HTR-8/SVneo (cell line): ENCODE measurements at regions not wholly inside any gene's neighbourhood (a gene's known extent, or its start where the extent isn't known, plus 50 kb on each side); places are given as distances from the start of the nearest gene placed in this dataset.
"Not testable (repeated sequence)": the region's sequence is repeated elsewhere in the genome, so short reads cannot be mapped to it uniquely, and the experiment has no call there.

Experiments used
- DNase-seq: peaks from one replicate; pipeline ENCODE4 v3.0.0; 2011; ENCODE audit warnings: low spot score, mixed read lengths; ENCODE audit not compliant: insufficient read length
- FAIRE-seq: peaks from 2 replicates; lab custom pipeline; 2011; peaks lifted over from hg19 to GRCh38; lab: Jason Lieb, UNC

DNA sequence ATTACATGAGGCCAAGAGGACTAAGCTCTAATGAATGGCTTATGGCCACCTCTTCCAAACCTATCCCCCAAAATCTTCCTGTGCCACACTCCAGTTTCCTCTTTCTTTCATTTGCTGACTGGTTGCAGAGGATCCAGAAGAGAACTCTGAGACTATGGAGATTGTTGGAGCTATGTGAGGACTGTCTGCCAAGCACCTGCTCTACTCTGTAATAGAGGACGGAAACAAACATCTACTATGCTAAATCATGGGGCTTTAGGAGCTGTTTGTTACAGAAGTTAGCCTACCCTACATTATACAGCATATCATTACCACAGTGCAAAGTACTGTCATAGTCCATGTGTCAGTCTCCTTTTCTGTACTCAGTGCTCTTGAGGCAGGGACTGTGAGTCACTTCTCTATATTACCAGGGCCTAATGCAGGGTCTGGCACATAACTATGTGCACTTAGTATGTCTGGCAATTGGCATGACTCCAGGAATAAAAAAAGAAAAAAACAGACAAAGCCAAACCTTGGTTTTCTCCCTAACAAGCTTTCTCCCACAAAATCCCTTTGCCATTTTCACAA, 95.1 kb downstream of the RPAP3 start:
- FAIRE-seq (no peak), DNase-seq (no peak)

GRCh38 chr12:47609806-47610205, 96.0 kb downstream of the RPAP3 start:
- DNase-seq = no peak
- FAIRE-seq = no peak

GRCh38 chr12:47608671-47609070, 97.2 kb downstream of the RPAP3 start:
- DNase-seq, FAIRE-seq: not testable (repeated sequence)

- DNase-seq (no peak), FAIRE-seq (no peak)
Observed at GRCh38 chr12:47604221-47604873, 101.5 kb downstream of the RPAP3 start.

GRCh38 chr12:47602949-47603558, 102.8 kb downstream of the RPAP3 start:
- FAIRE-seq (no peak), DNase-seq (no peak)

- FAIRE-seq = no peak
- DNase-seq = no peak
Observed at GRCh38 chr12:47602325-47602724, 103.5 kb downstream of the RPAP3 start.

- DNase-seq = no peak
- FAIRE-seq = no peak
Observed at GRCh38 chr12:47601071-47601470, 104.8 kb downstream of the RPAP3 start.

- FAIRE-seq = no peak
- DNase-seq = no peak
Observed at GRCh38 chr12:47591795-47592194, 114.0 kb downstream of the RPAP3 start.

DNA sequence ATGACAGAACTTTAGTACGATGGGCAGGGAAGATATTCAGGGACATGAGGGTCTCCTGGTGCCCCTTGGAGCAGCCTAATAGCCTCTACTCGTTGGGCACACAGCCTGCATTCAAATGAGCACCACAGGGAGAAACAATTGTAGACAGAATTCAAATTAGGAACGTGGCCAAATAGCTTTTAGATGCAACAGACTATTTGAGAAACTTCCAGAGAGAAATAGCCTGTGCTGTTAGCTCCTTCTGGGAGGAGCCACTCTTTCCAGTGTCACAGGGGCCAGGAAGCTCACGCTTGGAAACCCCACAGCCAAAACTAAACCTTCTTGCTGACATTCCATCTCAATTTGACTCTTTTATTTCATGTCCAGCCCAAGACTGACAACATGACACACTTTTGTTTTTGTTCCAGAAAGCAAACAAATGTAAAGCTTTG, 114.5 kb downstream of the RPAP3 start:
- FAIRE-seq (no peak), DNase-seq (no peak)

GRCh38 chr12:47590771-47591360, 115.0 kb downstream of the RPAP3 start:
- DNase-seq = no peak
- FAIRE-seq = no peak

GRCh38 chr12:47586952-47587669, 118.7 kb downstream of the RPAP3 start:
- FAIRE-seq (no peak), DNase-seq (no peak)

DNA sequence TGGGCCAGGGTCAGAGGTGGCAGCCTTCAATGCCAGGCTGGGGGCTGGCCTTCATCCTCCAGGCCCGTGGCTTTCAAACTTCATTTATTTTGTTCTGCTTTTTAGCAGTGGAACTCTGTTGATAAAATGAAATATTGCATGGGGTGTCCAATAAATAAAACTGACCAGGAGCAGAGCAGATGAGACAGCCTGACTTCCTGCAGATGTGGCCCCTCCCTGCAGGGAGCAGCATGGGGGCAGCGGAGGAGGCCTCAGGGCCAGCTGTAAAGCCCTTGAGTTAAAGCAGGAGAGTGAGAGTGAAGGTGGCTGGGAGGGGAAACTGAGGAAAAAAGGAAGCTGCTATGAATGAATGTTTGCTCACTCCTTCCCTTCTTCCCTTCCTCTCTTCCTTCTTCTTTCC, 120.3 kb downstream of the RPAP3 start:
- FAIRE-seq (no peak), DNase-seq (no peak)

DNA sequence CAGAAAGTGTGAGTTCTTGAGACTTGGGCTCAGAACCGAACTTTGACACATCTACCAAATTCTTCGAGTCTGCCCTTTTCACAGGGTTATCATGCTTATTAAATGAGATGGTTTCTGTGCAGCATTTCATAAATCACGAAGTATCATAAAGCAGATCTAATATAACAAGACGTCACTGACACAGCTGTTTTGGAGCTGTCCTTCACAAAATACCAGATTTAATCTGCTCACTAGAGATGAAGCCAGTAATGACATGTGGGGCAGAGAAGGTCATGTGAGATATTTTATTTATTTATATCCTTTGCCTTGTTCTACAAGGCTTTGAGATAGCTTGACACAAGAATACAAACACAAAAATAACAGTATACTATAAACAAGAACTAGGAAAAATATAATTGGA, 127.0 kb downstream of the RPAP3 start:
- no peak for FAIRE-seq
- no peak for DNase-seq

DNA sequence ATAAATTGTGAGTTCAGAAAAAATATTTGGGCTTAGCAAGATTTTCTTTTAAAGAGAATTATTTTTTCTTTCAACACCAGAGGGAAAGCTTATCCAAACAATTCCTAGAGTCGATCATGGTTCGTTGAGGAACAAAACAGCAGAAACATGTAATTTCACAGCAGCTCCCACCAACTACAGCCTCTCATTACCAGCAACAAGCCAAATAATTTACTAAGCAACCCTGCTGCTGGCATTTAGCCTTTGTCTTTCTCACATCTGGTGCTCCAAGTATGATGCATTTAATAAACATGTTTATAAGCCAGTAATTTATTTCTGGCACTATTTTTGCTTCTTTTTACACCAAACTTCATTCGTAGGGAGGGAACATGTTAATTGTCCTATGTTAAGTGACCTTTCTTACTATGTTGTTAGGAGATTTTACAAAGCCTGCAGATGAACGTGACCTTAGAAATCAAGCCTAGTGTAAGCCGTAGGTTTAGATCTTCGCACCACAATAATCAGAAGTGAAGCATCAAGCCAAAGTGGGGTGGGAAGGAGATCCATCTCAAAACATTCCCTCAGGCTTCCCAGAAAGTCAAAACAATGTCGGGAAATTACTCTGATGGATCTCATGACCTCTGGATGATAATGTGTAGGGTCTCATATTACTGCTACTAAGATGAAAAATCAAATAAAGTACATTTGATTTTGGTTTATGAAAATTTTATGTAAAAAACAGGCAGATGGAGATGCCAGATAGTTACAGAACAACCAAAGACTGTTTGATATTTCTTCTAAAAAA, 128.4 kb downstream of the RPAP3 start:
- DNase-seq = no peak
- no peak for FAIRE-seq

- no peak for FAIRE-seq
- DNase-seq = no peak
Observed at GRCh38 chr12:47576289-47576945, 129.4 kb downstream of the RPAP3 start.

DNA sequence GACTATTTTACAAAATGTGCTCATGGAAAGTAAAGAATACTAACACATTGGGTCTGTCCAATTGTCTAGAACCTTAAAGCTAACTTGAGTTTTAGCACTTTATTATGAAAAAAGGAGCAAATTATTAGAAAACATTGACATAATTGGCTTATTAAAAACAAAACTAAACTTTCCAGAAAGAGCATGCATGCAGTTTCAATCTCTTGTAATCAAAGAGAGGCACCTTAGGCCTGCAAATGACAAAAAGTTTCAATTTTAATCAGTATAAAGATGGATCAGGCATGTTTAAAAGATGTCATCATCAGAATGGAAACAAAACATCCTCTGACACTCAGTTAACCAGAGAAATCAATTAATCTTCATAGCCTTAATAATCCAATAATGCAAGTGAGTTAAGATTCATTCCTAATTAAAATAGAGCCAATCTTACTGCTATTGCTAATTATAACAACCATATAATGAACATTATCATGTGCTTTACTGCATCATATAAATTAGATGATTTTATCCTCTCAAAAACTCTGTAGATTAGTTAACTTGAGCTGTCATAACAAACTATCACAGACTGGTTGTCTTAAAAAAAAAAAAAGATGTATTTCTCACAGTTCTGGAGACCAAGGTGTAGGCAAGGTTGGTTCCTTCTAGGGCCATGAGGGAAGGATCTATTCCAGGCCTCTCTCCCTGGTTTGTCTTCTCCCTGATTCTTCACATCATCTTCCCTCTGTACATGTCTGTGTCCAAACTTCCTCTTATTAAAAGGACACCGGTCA, 131.4 kb downstream of the RPAP3 start:
- DNase-seq = no peak
- FAIRE-seq = no peak

GRCh38 chr12:47573146-47573659, 132.6 kb downstream of the RPAP3 start:
- FAIRE-seq (no peak), DNase-seq (no peak)

DNA sequence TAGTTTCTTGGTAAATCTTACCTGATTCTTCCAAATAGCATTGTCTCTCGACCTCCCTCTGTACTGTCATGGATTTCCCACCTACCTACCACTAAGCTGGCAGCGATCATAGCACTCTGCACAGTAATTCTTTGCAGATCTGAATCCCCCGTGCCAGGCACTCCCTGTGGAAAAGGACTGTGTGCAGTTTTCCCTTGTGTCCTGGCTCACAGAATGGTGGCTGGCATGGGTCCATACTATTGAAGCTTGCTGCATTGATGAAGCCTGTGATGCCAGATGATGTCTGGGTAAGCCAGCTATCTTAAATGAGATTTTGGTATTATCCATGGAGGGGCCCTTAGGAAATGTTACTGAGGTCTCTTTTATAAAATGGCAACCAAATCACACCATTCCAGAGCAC, 135.7 kb downstream of the RPAP3 start:
- no peak for FAIRE-seq
- no peak for DNase-seq

- no peak for FAIRE-seq
- no peak for DNase-seq
Observed at GRCh38 chr12:47562201-47562600, 143.6 kb downstream of the RPAP3 start.
